ENCODE measurements at regions not wholly inside any gene's neighbourhood (a gene's known extent, or its start where the extent isn't known, plus 50 kb on each side); places are given as distances from the start of the nearest gene placed in this dataset.

GRCh38 chr4:137446071-137446470, 86.2 kb downstream of the PCDH18 start:
- TF ChIP-seq, protein P1, sequence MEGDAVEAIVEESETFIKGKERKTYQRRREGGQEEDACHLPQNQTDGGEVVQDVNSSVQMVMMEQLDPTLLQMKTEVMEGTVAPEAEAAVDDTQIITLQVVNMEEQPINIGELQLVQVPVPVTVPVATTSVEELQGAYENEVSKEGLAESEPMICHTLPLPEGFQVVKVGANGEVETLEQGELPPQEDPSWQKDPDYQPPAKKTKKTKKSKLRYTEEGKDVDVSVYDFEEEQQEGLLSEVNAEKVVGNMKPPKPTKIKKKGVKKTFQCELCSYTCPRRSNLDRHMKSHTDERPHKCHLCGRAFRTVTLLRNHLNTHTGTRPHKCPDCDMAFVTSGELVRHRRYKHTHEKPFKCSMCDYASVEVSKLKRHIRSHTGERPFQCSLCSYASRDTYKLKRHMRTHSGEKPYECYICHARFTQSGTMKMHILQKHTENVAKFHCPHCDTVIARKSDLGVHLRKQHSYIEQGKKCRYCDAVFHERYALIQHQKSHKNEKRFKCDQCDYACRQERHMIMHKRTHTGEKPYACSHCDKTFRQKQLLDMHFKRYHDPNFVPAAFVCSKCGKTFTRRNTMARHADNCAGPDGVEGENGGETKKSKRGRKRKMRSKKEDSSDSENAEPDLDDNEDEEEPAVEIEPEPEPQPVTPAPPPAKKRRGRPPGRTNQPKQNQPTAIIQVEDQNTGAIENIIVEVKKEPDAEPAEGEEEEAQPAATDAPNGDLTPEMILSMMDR (IDR thresholded peaks at IDR 0.05), result no peak
- TF ChIP-seq POLR2A (IDR thresholded peaks at IDR 0.05), result no peak
- TF ChIP-seq POLR2AphosphoS5 (IDR thresholded peaks at IDR 0.05; ENCODE audit: insufficient read depth in 1 of 2, low read depth in 1 of 2), result no peak

Measured in vagina (tissue), 2 donors.